CD4-positive, alpha-beta T cell (primary cell): ENCODE measurements at regions not wholly inside any gene's neighbourhood (a gene's known extent, or its start where the extent isn't known, plus 50 kb on each side); places are given as distances from the start of the nearest gene placed in this dataset.

Source experiments
- ATAC-seq: fragments of 200-7000 bp; cut with Tn5 transposase; one replicate; pipeline ENCODE4 v1.10.0; 2022; ENCODE audit warnings: mild to moderate bottlenecking; ENCODE audit not compliant: poor library complexity
- CTCF ChIA-PET: fragments of 350-600 bp; sonication (Branson Sonifier 250); formaldehyde crosslinking; loops from one replicate; lab custom pipeline; 2021; ENCODE audit warnings: antibody characterized with exemption, inconsistent platforms; lab: Charles Lee
- POLR2A ChIA-PET: fragments of 350-600 bp; sonication (Branson Sonifier 250); formaldehyde crosslinking; loops from one replicate; lab custom pipeline; 2021; ENCODE audit warnings: antibody characterized with exemption, inconsistent platforms; lab: Charles Lee
- DNase-seq, 14 experiments: peaks; one replicate each; pipeline ENCODE4 v3.0.0-alpha.2; 2013 to 2020; ENCODE audit warnings: mixed read lengths in 2 of 14
- H3K27ac ChIP-seq, 2 donors: one replicate each; pipeline versions ENCODE4 v1.5.1 to v1.7.0; 2013; ENCODE audit warnings: low read length in 2 of 2, low read depth in 1 of 2, mild to moderate bottlenecking in 1 of 2
- H3K27me3 ChIP-seq, 2 experiments: 1 replicate in 1 of 2; 2 replicates in 1 of 2; pipeline versions ENCODE4 v1.6.1 to v1.7.0; 2013; ENCODE audit warnings: low read length in 2 of 2, control low read depth in 1 of 2, mild to moderate bottlenecking in 1 of 2, moderate library complexity in 1 of 2; ENCODE audit not compliant: insufficient read depth in 2 of 2, control insufficient read depth in 1 of 2
- H3K36me3 ChIP-seq: one replicate; pipeline ENCODE4 v1.6.1; 2013; ENCODE audit warnings: low read length, control low read depth; ENCODE audit not compliant: insufficient read depth
- H3K4me1 ChIP-seq: one replicate; pipeline ENCODE4 v1.6.1; 2013; ENCODE audit warnings: low read length, control low read depth; ENCODE audit not compliant: insufficient read depth
- H3K4me3 ChIP-seq: one replicate; pipeline ENCODE4 v1.5.1; 2013; ENCODE audit warnings: mild to moderate bottlenecking, low read length, moderate library complexity
- H3K9me3 ChIP-seq, 2 experiments: 1 replicate in 1 of 2; 2 replicates in 1 of 2; pipeline versions ENCODE4 v1.6.1 to v1.7.0; 2013; ENCODE audit warnings: low read length in 2 of 2, mild to moderate bottlenecking in 2 of 2, control low read depth in 1 of 2, moderate library complexity in 1 of 2; ENCODE audit not compliant: control insufficient read depth in 1 of 2, insufficient read depth in 1 of 2
- H3K27ac Mint-ChIP-seq: one replicate; pipeline ENCODE4 v1.8.0; 2020; ENCODE audit warnings: mixed read lengths
- H3K27me3 Mint-ChIP-seq: one replicate; pipeline ENCODE4 v1.8.0; 2021; ENCODE audit warnings: mixed read lengths
- H3K36me3 Mint-ChIP-seq: one replicate; pipeline ENCODE4 v1.8.0; 2021; ENCODE audit warnings: low read depth, mixed read lengths
- H3K4me1 Mint-ChIP-seq: one replicate; pipeline ENCODE4 v1.8.0; 2021; ENCODE audit warnings: low read depth, mixed read lengths
- H3K4me3 Mint-ChIP-seq: one replicate; pipeline ENCODE4 v1.8.0; 2020; ENCODE audit warnings: mild to moderate bottlenecking, mixed read lengths
- H3K9me3 Mint-ChIP-seq: one replicate; pipeline ENCODE4 v1.8.0; 2020; ENCODE audit warnings: mixed read lengths
- intact Hi-C, 2 experiments: fragments of 100-400 bp; cut with DNase I in 1 of 2; cut with micrococcal nuclease in 1 of 2; formaldehyde crosslinking; loops; one replicate each; pipeline versions ENCODE4 v1.15.1 to v1.9.0; 2023 to 2025; cut with DNase I, micrococcal nuclease
- TF ChIP-seq, protein P1 (sequence below): fragments of 200-600 bp; IDR thresholded peaks from one replicate; pipeline ENCODE4 v1.8.0; 2022; ENCODE audit warnings: antibody characterized with exemption, mild to moderate bottlenecking

DNA sequence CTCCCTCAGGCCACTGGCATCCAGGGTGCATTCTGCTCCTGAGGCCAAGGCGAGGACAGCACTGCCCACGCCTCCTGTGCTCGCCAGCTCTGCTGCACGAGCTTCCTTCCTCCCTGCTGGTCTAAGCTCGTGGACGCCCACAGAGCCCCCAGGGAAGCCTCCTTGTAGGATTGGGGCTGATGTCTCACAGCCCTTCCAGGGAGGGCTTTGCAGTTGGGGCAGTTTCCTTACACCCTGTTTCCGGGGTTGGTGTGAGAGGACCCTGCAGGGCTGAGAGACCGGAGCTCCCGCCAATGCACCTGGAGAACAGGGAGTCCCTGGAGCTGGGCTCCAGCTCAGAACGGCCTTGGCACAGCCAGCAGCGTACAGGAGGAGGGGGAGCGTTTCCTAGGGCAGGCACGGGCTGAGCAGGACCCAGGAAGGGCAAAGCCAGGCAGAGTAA, 172.4 kb upstream of the PDE10A start:
- ATAC-seq (no peak), DNase-seq (no peak)
- Mint-ChIP-seq H3K27ac (no peak overlapping the region), H3K9me3 (no peaks in the 10 kb centered on the region), H3K36me3 (no peaks in the 10 kb centered on the region), H3K4me3 (no peak overlapping the region), H3K27me3 (peaks cover 53% of the 10 kb centered on the region), H3K4me1 (peaks cover 15% of the 10 kb centered on the region)
- H3K4me3 ChIP-seq, result no peak overlapping the region
- ChIA-PET CTCF (no interaction called here), POLR2A (no interaction called here)
- peaks cover 0 to 16% of the 10 kb centered on the region in 2 experiments for H3K9me3 ChIP-seq
- intact Hi-C loops, result no loop called here
- peaks cover 13 to 16% of the 10 kb centered on the region in 2 experiments for H3K27me3 ChIP-seq
- peaks cover 8% of the 10 kb centered on the region for H3K4me1 ChIP-seq
- H3K36me3 ChIP-seq, result no peaks in the 10 kb centered on the region
- TF ChIP-seq, protein P1, sequence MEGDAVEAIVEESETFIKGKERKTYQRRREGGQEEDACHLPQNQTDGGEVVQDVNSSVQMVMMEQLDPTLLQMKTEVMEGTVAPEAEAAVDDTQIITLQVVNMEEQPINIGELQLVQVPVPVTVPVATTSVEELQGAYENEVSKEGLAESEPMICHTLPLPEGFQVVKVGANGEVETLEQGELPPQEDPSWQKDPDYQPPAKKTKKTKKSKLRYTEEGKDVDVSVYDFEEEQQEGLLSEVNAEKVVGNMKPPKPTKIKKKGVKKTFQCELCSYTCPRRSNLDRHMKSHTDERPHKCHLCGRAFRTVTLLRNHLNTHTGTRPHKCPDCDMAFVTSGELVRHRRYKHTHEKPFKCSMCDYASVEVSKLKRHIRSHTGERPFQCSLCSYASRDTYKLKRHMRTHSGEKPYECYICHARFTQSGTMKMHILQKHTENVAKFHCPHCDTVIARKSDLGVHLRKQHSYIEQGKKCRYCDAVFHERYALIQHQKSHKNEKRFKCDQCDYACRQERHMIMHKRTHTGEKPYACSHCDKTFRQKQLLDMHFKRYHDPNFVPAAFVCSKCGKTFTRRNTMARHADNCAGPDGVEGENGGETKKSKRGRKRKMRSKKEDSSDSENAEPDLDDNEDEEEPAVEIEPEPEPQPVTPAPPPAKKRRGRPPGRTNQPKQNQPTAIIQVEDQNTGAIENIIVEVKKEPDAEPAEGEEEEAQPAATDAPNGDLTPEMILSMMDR, result no peak
- H3K27ac ChIP-seq, result no peak overlapping the region

DNA sequence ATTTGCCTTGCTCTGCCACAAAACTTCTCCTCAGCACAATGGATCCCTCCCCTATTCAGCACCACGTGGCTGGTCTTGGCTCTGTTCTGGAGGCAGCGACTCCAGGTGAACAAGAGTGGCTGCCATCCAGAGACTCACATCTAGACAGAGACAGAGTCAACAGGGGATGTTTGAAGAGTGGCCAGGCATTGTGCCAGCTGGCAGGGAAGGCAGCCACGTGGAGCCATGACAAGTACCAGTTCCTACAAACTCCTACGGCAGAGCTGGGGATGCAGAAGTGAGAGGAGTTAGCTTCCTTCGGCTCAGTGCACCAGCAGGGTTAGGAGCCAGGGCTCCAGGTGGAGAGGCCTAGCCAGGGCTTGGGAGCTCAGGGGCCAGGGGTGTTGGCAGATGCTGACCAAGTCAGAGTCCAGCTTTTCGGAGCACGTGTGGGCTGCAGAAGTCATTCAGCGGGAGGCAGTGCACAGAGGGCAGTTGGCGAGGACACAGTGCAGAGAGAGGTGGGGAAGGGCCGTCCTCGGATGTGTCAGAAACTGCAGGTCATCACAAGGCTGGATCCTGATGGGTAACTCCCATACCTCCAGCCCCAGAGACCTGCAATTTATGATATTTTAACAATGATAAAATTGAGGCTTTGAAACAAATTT, 171.7 kb upstream of the PDE10A start:
- no peak overlapping the region for H3K4me3 ChIP-seq
- H3K9me3 ChIP-seq, result peaks cover 0 to 16% of the 10 kb centered on the region in 2 experiments
- intact Hi-C loops, result no loop called here
- Mint-ChIP-seq H3K9me3 (no peaks in the 10 kb centered on the region), H3K36me3 (no peaks in the 10 kb centered on the region), H3K4me3 (no peak overlapping the region), H3K4me1 (peaks cover 15% of the 10 kb centered on the region), H3K27me3 (peaks cover 52% of the 10 kb centered on the region), H3K27ac (no peak overlapping the region)
- TF ChIP-seq, protein P1, result no peak
- DNase-seq (no peak), ATAC-seq (no peak)
- H3K27me3 ChIP-seq, result peaks cover 13 to 16% of the 10 kb centered on the region in 2 experiments
- POLR2A ChIA-PET, result no interaction called here
- no peaks in the 10 kb centered on the region for H3K36me3 ChIP-seq
- no peak overlapping the region for H3K27ac ChIP-seq
- CTCF ChIA-PET, result no interaction called here
- H3K4me1 ChIP-seq, result peaks cover 8% of the 10 kb centered on the region

DNA sequence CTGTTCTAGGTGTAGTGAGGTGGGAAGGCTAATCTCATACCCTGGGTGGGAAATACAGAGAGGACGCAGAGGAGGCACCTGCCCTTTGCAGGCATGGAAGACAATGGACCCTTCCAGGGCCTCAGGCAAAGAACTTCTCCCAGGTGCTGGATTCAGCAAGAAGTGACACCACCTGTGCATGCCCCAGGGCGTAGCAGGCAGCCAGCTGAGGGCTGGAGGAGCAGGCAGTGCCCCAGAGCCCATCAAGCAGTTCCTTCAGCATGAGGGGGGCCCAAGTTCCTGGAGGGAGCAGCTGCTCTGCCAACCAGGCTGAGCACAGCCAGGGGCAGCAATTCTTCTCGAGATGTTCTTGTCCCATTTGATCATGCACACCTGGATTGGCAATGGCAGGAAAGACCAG, 170.3 kb upstream of the PDE10A start:
- no peak overlapping the region for H3K27ac ChIP-seq
- ChIA-PET POLR2A (no interaction called here), CTCF (no interaction called here)
- Mint-ChIP-seq H3K4me3 (no peak overlapping the region), H3K27me3 (peaks cover 58% of the 10 kb centered on the region), H3K36me3 (no peaks in the 10 kb centered on the region), H3K4me1 (peaks cover 15% of the 10 kb centered on the region), H3K27ac (no peak overlapping the region), H3K9me3 (no peaks in the 10 kb centered on the region)
- TF ChIP-seq, protein P1, result no peak
- intact Hi-C loops, result no loop called here
- H3K4me1 ChIP-seq, result peaks cover 8% of the 10 kb centered on the region
- peaks cover 0 to 16% of the 10 kb centered on the region in 2 experiments for H3K9me3 ChIP-seq
- peaks cover 13 to 16% of the 10 kb centered on the region in 2 experiments for H3K27me3 ChIP-seq
- H3K36me3 ChIP-seq, result no peaks in the 10 kb centered on the region
- no peak overlapping the region for H3K4me3 ChIP-seq
- ATAC-seq (no peak), DNase-seq (no peak)
